ENCODE measurements at regions not wholly inside any gene's neighbourhood (a gene's known extent, or its start where the extent isn't known, plus 50 kb on each side); places are given as distances from the start of the nearest gene placed in this dataset.

- no peak for TF ChIP-seq POLR2AphosphoS5 (IDR thresholded peaks at IDR 0.05)
- TF ChIP-seq CTCF (IDR thresholded peaks at IDR 0.05): no peak
- TF ChIP-seq POLR2A (IDR thresholded peaks at IDR 0.05): no peak
Measured at GRCh38 chr15:72916378-72916777, 132.8 kb upstream of the ADPGK start.

Measured in breast epithelium (tissue), 3 donors.